A549 (cell line): ENCODE measurements at regions not wholly inside any gene's neighbourhood (a gene's known extent, or its start where the extent isn't known, plus 50 kb on each side); places are given as distances from the start of the nearest gene placed in this dataset.

Experiments used
- ATAC-seq, 2 experiments: fragments of 200-7000 bp in 1 of 2; fragments of >200 bp in 1 of 2; cut with Nextera tagmentation in 1 of 2; cut with Tn5 transposase in 1 of 2; 3 replicates each; pipeline versions ENCODE4 v1.8.0 to v1.9.1; 2018 to 2020; ENCODE audit warnings: mild to moderate bottlenecking in 1 of 2, moderate library complexity in 1 of 2
- CTCF ChIA-PET: fragments of 300-600 bp; sonication (Branson Sonifier 250); formaldehyde crosslinking; extraction: SDS; loops from one replicate; lab custom pipeline; 2021; ENCODE audit warnings: antibody characterized with exemption, inconsistent platforms; lab: Yijun Ruan, JAX
- POLR2A ChIA-PET: fragments of 350-600 bp; formaldehyde crosslinking; extraction: SDS; loops from one replicate; lab custom pipeline; 2021; ENCODE audit warnings: antibody characterized with exemption, inconsistent platforms; lab: Yijun Ruan, JAX
- DNase-seq, 2 experiments: peaks; one replicate each; pipeline versions ENCODE4 v3.0.0 to v3.0.0-alpha.2; 2011 to 2016; ENCODE audit warnings: low read depth in 1 of 2, low spot score in 1 of 2
- FAIRE-seq: peaks from 2 replicates; lab custom pipeline; 2011; peaks lifted over from hg19 to GRCh38; lab: Jason Lieb, UNC
- H3K27ac ChIP-seq, 2 experiments: fragments of >200 bp; sonication (Bioruptor Twin); formaldehyde crosslinking; 3 replicates each; pipeline ENCODE4 v1.5.1; 2016 to 2017
- H3K4me1 ChIP-seq: fragments of >200 bp; sonication (Bioruptor Twin); formaldehyde crosslinking; 3 replicates; pipeline ENCODE4 v1.6.1; 2016
- H3K4me2 ChIP-seq: fragments of >200 bp; sonication (Bioruptor Twin); formaldehyde crosslinking; 3 replicates; pipeline ENCODE4 v1.6.1; 2016
- H3K4me3 ChIP-seq: fragments of >200 bp; sonication (Bioruptor Twin); formaldehyde crosslinking; 3 replicates; pipeline ENCODE4 v1.5.1; 2016
- H3K9me3 ChIP-seq: fragments of >200 bp; sonication (Bioruptor Twin); formaldehyde crosslinking; 3 replicates; pipeline ENCODE4 v1.6.1; 2016
- CBX8 ChIP-seq: fragments of 200-600 bp; sonication (generic); IDR thresholded peaks from 2 replicates; pipeline ENCODE4 v1.6.1; 2016
- CEBPB ChIP-seq, 2 experiments: fragments of >200 bp in 1 of 2; sonication (Bioruptor Twin) in 1 of 2; formaldehyde crosslinking in 1 of 2; IDR thresholded peaks; 2 replicates each; pipeline ENCODE4 v1.6.1; 2012 to 2016
- CHD2 ChIP-seq: fragments of 150-350 bp; IDR thresholded peaks from 2 replicates; pipeline ENCODE4 v1.6.1; 2014; ENCODE audit warnings: low read length; ENCODE audit not compliant: partially characterized antibody
- EHF ChIP-seq: fragments of 250-450 bp; sonication (Bioruptor Pico); IDR thresholded peaks from 2 replicates; pipeline ENCODE4 v1.5.0; 2020; ENCODE audit warnings: mild to moderate bottlenecking
- EP300 ChIP-seq, 2 experiments: fragments of >200 bp; sonication (Bioruptor Twin); formaldehyde crosslinking; IDR thresholded peaks; 2 replicates in 1 of 2; 3 replicates in 1 of 2; pipeline ENCODE4 v1.6.1; 2016 to 2017
- FOSB ChIP-seq: fragments of 250-450 bp; sonication (Bioruptor Pico); IDR thresholded peaks from 2 replicates; pipeline ENCODE4 v1.5.0; 2020; ENCODE audit warnings: mild to moderate bottlenecking, moderate library complexity
- FOXS1 ChIP-seq: fragments of 250-450 bp; sonication (Bioruptor Pico); IDR thresholded peaks from 2 replicates; pipeline ENCODE4 v1.5.0; 2020; ENCODE audit warnings: mild to moderate bottlenecking, moderate library complexity
- GATA3 ChIP-seq: IDR thresholded peaks from 2 replicates; pipeline ENCODE4 v1.6.1; 2012; ENCODE audit warnings: borderline replicate concordance
- HMGXB4 ChIP-seq: fragments of 250-450 bp; sonication (Bioruptor Pico); IDR thresholded peaks from 2 replicates; pipeline ENCODE4 v1.5.0; 2021; ENCODE audit warnings: mild to moderate bottlenecking, moderate library complexity, borderline replicate concordance
- HOXA7 ChIP-seq: fragments of 250-450 bp; sonication (Bioruptor Pico); IDR thresholded peaks from 2 replicates; pipeline ENCODE4 v1.5.0; 2020; ENCODE audit warnings: mild to moderate bottlenecking, moderate library complexity
- HOXB13 ChIP-seq: fragments of 250-450 bp; sonication (Bioruptor Pico); IDR thresholded peaks from 2 replicates; pipeline ENCODE4 v1.5.0; 2020; ENCODE audit warnings: low read depth, mild to moderate bottlenecking, moderate library complexity
- KDM5A ChIP-seq: fragments of 200-600 bp; sonication (generic); IDR thresholded peaks from 2 replicates; pipeline ENCODE4 v1.6.1; 2016; ENCODE audit warnings: antibody characterized with exemption, mild to moderate bottlenecking
- MYC ChIP-seq: IDR thresholded peaks from 2 replicates; pipeline ENCODE4 v1.6.1; 2012; ENCODE audit warnings: mild to moderate bottlenecking, inconsistent platforms, low read length, improper control_type of control experiment, borderline replicate concordance
- NPAS2 ChIP-seq: fragments of 250-450 bp; sonication (Bioruptor Pico); IDR thresholded peaks from 2 replicates; pipeline ENCODE4 v1.8.0; 2022; ENCODE audit warnings: mild to moderate bottlenecking, moderate library complexity, borderline replicate concordance
- NR3C1 ChIP-seq: fragments of >200 bp; sonication (Bioruptor Twin); formaldehyde crosslinking; IDR thresholded peaks from 3 replicates; pipeline ENCODE4 v1.6.1; 2017
- POLR2A ChIP-seq: IDR thresholded peaks from 2 replicates; pipeline ENCODE4 v1.6.1; 2012; ENCODE audit warnings: mild to moderate bottlenecking, low read length
- POLR2AphosphoS2 ChIP-seq: conservative IDR thresholded peaks from 2 replicates; pipeline ENCODE4 v1.6.1; 2012; ENCODE audit warnings: low read length, improper control_type of control experiment, inconsistent platforms
- SREBF2 ChIP-seq: fragments of 450-650 bp; IDR thresholded peaks from 2 replicates; pipeline ENCODE4 v1.6.1; 2014; ENCODE audit warnings: mild to moderate bottlenecking, moderate library complexity
- TFCP2L1 ChIP-seq: fragments of 250-450 bp; sonication (Bioruptor Pico); IDR thresholded peaks from 2 replicates; pipeline ENCODE4 v1.5.0; 2021; ENCODE audit warnings: mild to moderate bottlenecking
- TP53 ChIP-seq: fragments of 250-450 bp; sonication (Bioruptor Pico); IDR thresholded peaks from 2 replicates; pipeline ENCODE4 v1.5.0; 2021; ENCODE audit warnings: mild to moderate bottlenecking, moderate library complexity
- ZFP36 ChIP-seq: fragments of 450-650 bp; IDR thresholded peaks from 2 replicates; pipeline ENCODE4 v1.6.1; 2014; ENCODE audit warnings: borderline replicate concordance; ENCODE audit not compliant: partially characterized antibody
- WGBS: methylation state at CpG from one replicate; pipeline ENCODE4 v1.1.6; 2017; ENCODE audit errors: missing lambda C conversion rate; 5-methylcytosine and 5-hydroxymethylcytosine counted together
- TF ChIP-seq, protein P1 (sequence below): fragments of 250-450 bp; sonication (Bioruptor Pico); IDR thresholded peaks from 2 replicates; pipeline ENCODE4 v1.5.0; 2020; ENCODE audit warnings: low read depth, mild to moderate bottlenecking, moderate library complexity
- TF ChIP-seq, protein P2 (sequence below): IDR thresholded peaks from 2 replicates; pipeline ENCODE4 v1.6.1; 2012; ENCODE audit warnings: low read depth, borderline replicate concordance

- TF ChIP-seq KDM5A = no peak
These were observed 59.8 kb upstream of the MDM1 start (continued) for GRCh38 chr12:68391937-68392336.

DNA sequence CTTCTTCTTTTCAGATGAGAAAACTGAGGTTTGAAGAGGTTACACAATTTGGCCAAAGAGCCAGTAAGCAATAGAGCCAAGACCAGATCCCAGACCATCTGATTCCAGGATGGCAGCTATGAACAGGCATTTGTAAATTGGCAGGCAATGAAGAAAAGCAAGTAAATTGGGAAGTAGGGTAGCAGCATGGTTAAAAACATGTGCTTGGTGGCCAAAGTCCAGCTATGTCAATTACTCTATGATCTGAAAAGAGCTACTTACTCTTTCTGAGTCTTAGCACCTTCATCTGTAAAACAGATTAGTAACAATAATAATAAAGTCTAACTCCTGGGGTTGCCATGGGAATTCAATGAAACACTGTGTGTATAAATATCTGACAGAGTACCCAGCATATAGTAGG, 60.2 kb upstream of the MDM1 start:
- H3K4me2 ChIP-seq = no peak overlapping the region
- CTCF ChIA-PET = interaction anchor here (0.7 to 1.0 kb wide), 2 partner anchors 14 to 33 kb away, joined by 3 to 4 read pairs; no protein-coding TSS in a partner anchor
- no peak overlapping the region for H3K4me3 ChIP-seq
- FAIRE-seq (no peak), DNase-seq (no peak), ATAC-seq (no peak)
- peaks cover 10% of the 10 kb centered on the region; the same call in 2 of the 3 replicates for H3K9me3 ChIP-seq
- no peak for TF ChIP-seq GATA3
- TF ChIP-seq ZFP36 = no peak
- TF ChIP-seq, protein P1, sequence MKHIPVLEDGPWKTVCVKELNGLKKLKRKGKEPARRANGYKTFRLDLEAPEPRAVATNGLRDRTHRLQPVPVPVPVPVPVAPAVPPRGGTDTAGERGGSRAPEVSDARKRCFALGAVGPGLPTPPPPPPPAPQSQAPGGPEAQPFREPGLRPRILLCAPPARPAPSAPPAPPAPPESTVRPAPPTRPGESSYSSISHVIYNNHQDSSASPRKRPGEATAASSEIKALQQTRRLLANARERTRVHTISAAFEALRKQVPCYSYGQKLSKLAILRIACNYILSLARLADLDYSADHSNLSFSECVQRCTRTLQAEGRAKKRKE (CRISPR knock-in tag) = no peak
- TF ChIP-seq HMGXB4 (CRISPR knock-in tag) = no peak
- no peak for TF ChIP-seq FOSB (CRISPR knock-in tag)
- TF ChIP-seq, protein P2, sequence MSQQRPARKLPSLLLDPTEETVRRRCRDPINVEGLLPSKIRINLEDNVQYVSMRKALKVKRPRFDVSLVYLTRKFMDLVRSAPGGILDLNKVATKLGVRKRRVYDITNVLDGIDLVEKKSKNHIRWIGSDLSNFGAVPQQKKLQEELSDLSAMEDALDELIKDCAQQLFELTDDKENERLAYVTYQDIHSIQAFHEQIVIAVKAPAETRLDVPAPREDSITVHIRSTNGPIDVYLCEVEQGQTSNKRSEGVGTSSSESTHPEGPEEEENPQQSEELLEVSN = no peak
- no peak for TF ChIP-seq EHF (CRISPR knock-in tag)
- no peak for TF ChIP-seq NPAS2 (CRISPR knock-in tag)
- TF ChIP-seq HOXA7 = no peak
- no peak for TF ChIP-seq TP53 (CRISPR knock-in tag)
- TF ChIP-seq CEBPB (IDR thresholded peaks at IDR 0.05) = no peak
- TF ChIP-seq MYC = no peak
- TF ChIP-seq NR3C1 = no peak
- TF ChIP-seq POLR2AphosphoS2 = no peak
- TF ChIP-seq EP300 (IDR thresholded peaks at IDR 0.05) = no peak
- TF ChIP-seq, all 56 proteins: peak for 0
- no peaks in the 10 kb centered on the region for H3K4me1 ChIP-seq
- H3K27ac ChIP-seq = no peak overlapping the region
- POLR2A ChIA-PET = interaction anchor here (0.5 kb wide), 1 partner anchor 234 kb away, joined by 3 read pairs; no protein-coding TSS in a partner anchor

GRCh38 chr12:68393417-68393816, 61.3 kb upstream of the MDM1 start:
- FAIRE-seq (no peak), ATAC-seq (no peak), DNase-seq (no peak)
- H3K27ac ChIP-seq = no peak overlapping the region
- CTCF ChIA-PET = interaction anchor here (0.6 kb wide), 2 partner anchors 37 to 998 kb away, joined by 3 read pairs; no protein-coding TSS in a partner anchor
- WGBS = 57% methylated on average over 4 of the region's 4 CpGs
- TF ChIP-seq HOXB13 (CRISPR knock-in tag) (no peak), POLR2A (no peak), CBX8 (no peak), CHD2 (no peak), SREBF2 (no peak), FOXS1 (CRISPR knock-in tag) (no peak), TFCP2L1 (CRISPR knock-in tag) (no peak)
- POLR2A ChIA-PET = no interaction called here
- H3K9me3 ChIP-seq = peaks cover 10% of the 10 kb centered on the region; the same call in 2 of the 3 replicates
- H3K4me2 ChIP-seq = no peak overlapping the region
- H3K4me3 ChIP-seq = no peak overlapping the region
- no peaks in the 10 kb centered on the region for H3K4me1 ChIP-seq
